H9 (cell line): ENCODE measurements at regions not wholly inside any gene's neighbourhood (a gene's known extent, or its start where the extent isn't known, plus 50 kb on each side); places are given as distances from the start of the nearest gene placed in this dataset.

Experiments
- DNase-seq: peaks from one replicate; pipeline ENCODE4 v3.0.0-alpha.2; 2017
- H2AFZ ChIP-seq: one replicate; pipeline ENCODE4 v1.6.1; 2013; ENCODE audit warnings: mild to moderate bottlenecking, low read length, control low read depth, moderate library complexity
- H2AK5ac ChIP-seq: 2 replicates; pipeline ENCODE4 v1.6.1; 2013; ENCODE audit warnings: low read length, control low read depth, mixed read lengths; ENCODE audit not compliant: insufficient read length
- H2BK120ac ChIP-seq: one replicate; pipeline ENCODE4 v1.6.1; 2013; ENCODE audit warnings: low read depth, mild to moderate bottlenecking, low read length, control low read depth, inconsistent platforms; ENCODE audit not compliant: poor library complexity, severe bottlenecking
- H2BK12ac ChIP-seq: 2 replicates; pipeline ENCODE4 v1.6.1; 2013; ENCODE audit warnings: low read length, control low read depth, mixed read lengths, low read depth; ENCODE audit not compliant: insufficient read length
- H2BK15ac ChIP-seq: 2 replicates; pipeline ENCODE4 v1.6.1; 2013; ENCODE audit warnings: low read depth, low read length, control low read depth
- H2BK20ac ChIP-seq: one replicate; pipeline ENCODE4 v1.6.1; 2013; ENCODE audit warnings: low read depth, mild to moderate bottlenecking, low read length, control low read depth, inconsistent platforms; ENCODE audit not compliant: poor library complexity, severe bottlenecking
- H2BK5ac ChIP-seq: 2 replicates; pipeline ENCODE4 v1.6.1; 2013; ENCODE audit warnings: low read length, control low read depth, mixed read lengths; ENCODE audit not compliant: insufficient read length
- H3K14ac ChIP-seq: 2 replicates; pipeline ENCODE4 v1.6.1; 2013; ENCODE audit warnings: low read length, control low read depth; ENCODE audit not compliant: insufficient read depth
- H3K18ac ChIP-seq: 2 replicates; pipeline ENCODE4 v1.6.1; 2013; ENCODE audit warnings: low read depth, mild to moderate bottlenecking, mixed read lengths, low read length, control low read depth; ENCODE audit not compliant: insufficient read length
- H3K23ac ChIP-seq: 2 replicates; pipeline ENCODE4 v1.6.1; 2013; ENCODE audit warnings: low read length, control low read depth, mixed read lengths, low read depth; ENCODE audit not compliant: insufficient read length
- H3K23me2 ChIP-seq: 2 replicates; pipeline ENCODE4 v1.6.1; 2013; ENCODE audit warnings: low read depth, mild to moderate bottlenecking, mixed read lengths, low read length, control low read depth; ENCODE audit not compliant: insufficient read length, poor library complexity, severe bottlenecking
- H3K27ac ChIP-seq: 2 replicates; pipeline ENCODE4 v1.5.1; 2013; ENCODE audit warnings: low read length, control low read depth, mixed read lengths, low read depth; ENCODE audit not compliant: insufficient read length
- H3K27me3 ChIP-seq: 2 replicates; pipeline ENCODE4 v1.6.1; 2013; ENCODE audit warnings: low read length, control low read depth, inconsistent platforms; ENCODE audit not compliant: insufficient read depth
- H3K4ac ChIP-seq: 2 replicates; pipeline ENCODE4 v1.6.1; 2013; ENCODE audit warnings: low read depth, mild to moderate bottlenecking, control low read depth, inconsistent platforms, low read length, moderate library complexity
- H3K4me1 ChIP-seq: 2 replicates; pipeline ENCODE4 v1.6.1; 2013; ENCODE audit warnings: low read length, control low read depth, inconsistent platforms; ENCODE audit not compliant: insufficient read depth
- H3K4me2 ChIP-seq: 2 replicates; pipeline ENCODE4 v1.6.1; 2013; ENCODE audit warnings: low read length, control low read depth, mixed read lengths; ENCODE audit not compliant: insufficient read length, insufficient read depth
- H3K56ac ChIP-seq: 2 replicates; pipeline ENCODE4 v1.6.1; 2013; ENCODE audit warnings: low read depth, mild to moderate bottlenecking, mixed read lengths, low read length, control low read depth; ENCODE audit not compliant: insufficient read length
- H3K79me1 ChIP-seq: 2 replicates; pipeline ENCODE4 v1.6.1; 2013; ENCODE audit warnings: low read depth, mild to moderate bottlenecking, moderate library complexity, low read length, control low read depth, inconsistent platforms; ENCODE audit not compliant: insufficient read depth, poor library complexity, severe bottlenecking
- H3K79me2 ChIP-seq: 2 replicates; pipeline ENCODE4 v1.6.1; 2013; ENCODE audit warnings: low read length, control low read depth, inconsistent platforms; ENCODE audit not compliant: insufficient read depth
- H3K9ac ChIP-seq: 2 replicates; pipeline ENCODE4 v1.6.1; 2013; ENCODE audit warnings: low read length, control low read depth, mixed read lengths; ENCODE audit not compliant: insufficient read length; ENCODE audit errors: extremely low read depth
- H3K9me3 ChIP-seq: one replicate; pipeline ENCODE4 v1.6.1; 2013; ENCODE audit warnings: low read depth, low read length, inconsistent platforms; ENCODE audit not compliant: control insufficient read depth
- H3T11ph ChIP-seq: one replicate; pipeline ENCODE4 v1.6.1; 2013; ENCODE audit warnings: mild to moderate bottlenecking, low read length, control low read depth, inconsistent platforms
- H4K20me1 ChIP-seq: one replicate; pipeline ENCODE4 v1.6.1; 2013; ENCODE audit not compliant: control insufficient read depth, insufficient read length, insufficient read depth
- H4K5ac ChIP-seq: 2 replicates; pipeline ENCODE4 v1.6.1; 2013; ENCODE audit warnings: low read depth, mild to moderate bottlenecking, mixed read lengths, low read length, control low read depth; ENCODE audit not compliant: insufficient read length
- H4K8ac ChIP-seq: replicated peaks from 2 replicates; pipeline ENCODE4 v1.6.1; 2013; ENCODE audit warnings: low read length, control low read depth, mixed read lengths, low read depth; ENCODE audit not compliant: insufficient read length
- H4K91ac ChIP-seq: 2 replicates; pipeline ENCODE4 v1.6.1; 2013; ENCODE audit warnings: low read depth, mild to moderate bottlenecking, moderate library complexity, mixed read lengths, low read length, control low read depth; ENCODE audit not compliant: insufficient read length
- H3K27ac Mint-ChIP-seq, 3 experiments: 2 replicates in 2 of 3; 3 replicates in 1 of 3; pipeline ENCODE4 v1.8.0; 2020 to 2021; ENCODE audit warnings: mixed read lengths in 3 of 3, mild to moderate bottlenecking in 1 of 3, moderate library complexity in 1 of 3
- H3K27me3 Mint-ChIP-seq: 2 replicates; pipeline ENCODE4 v1.8.0; 2021; ENCODE audit warnings: low read depth, mild to moderate bottlenecking, moderate library complexity, mixed read lengths
- H3K36me3 Mint-ChIP-seq, 3 experiments: 2 replicates in 2 of 3; 3 replicates in 1 of 3; pipeline ENCODE4 v1.8.0; 2020 to 2021; ENCODE audit warnings: low read depth in 3 of 3, mixed read lengths in 3 of 3; ENCODE audit not compliant: insufficient read depth in 1 of 3
- H3K4me1 Mint-ChIP-seq, 2 experiments: 2 replicates each; pipeline ENCODE4 v1.8.0; 2020; ENCODE audit warnings: mixed read lengths in 2 of 2
- H3K4me3 Mint-ChIP-seq, 2 experiments: 2 replicates in 1 of 2; 3 replicates in 1 of 2; pipeline ENCODE4 v1.8.0; 2020 to 2021; ENCODE audit warnings: mild to moderate bottlenecking in 2 of 2, mixed read lengths in 2 of 2, moderate library complexity in 1 of 2
- H3K9me3 Mint-ChIP-seq, 2 experiments: 2 replicates in 1 of 2; 3 replicates in 1 of 2; pipeline ENCODE4 v1.8.0; 2020; ENCODE audit warnings: mild to moderate bottlenecking in 2 of 2, mixed read lengths in 2 of 2, moderate library complexity in 1 of 2
- CTCF ChIP-seq: fragments of 200-600 bp; sonication (generic); conservative IDR thresholded peaks from 3 replicates; pipeline ENCODE4 v1.8.0; 2021; ENCODE audit warnings: antibody characterized with exemption, mild to moderate bottlenecking
- WGBS: extraction: QIAGEN DNeasy Blood & Tissue Kit; methylation state at CpG from one replicate; pipeline ENCODE4 v1.1.7; 2013; ENCODE audit warnings: missing lambda C conversion rate, low lambda C conversion rate, mixed read lengths; ENCODE audit not compliant: insufficient read length; ENCODE audit errors: extremely low coverage; 5-methylcytosine and 5-hydroxymethylcytosine counted together

GRCh38 chr2:94956797-94957391 is 68.6 kb upstream of the MAL start:
- H3K9me3 Mint-ChIP-seq, result peaks cover 0 to 22% of the 10 kb centered on the region in 2 experiments; a peak in 2 of 5 replicates
- no peak overlapping the region for H3K27ac ChIP-seq
- H3K56ac ChIP-seq, result no peak overlapping the region
- no peak overlapping the region for H2AK5ac ChIP-seq
- no peaks in the 10 kb centered on the region for H3K36me3 Mint-ChIP-seq
- no peak overlapping the region for H3K4me2 ChIP-seq
- H3K27me3 ChIP-seq, result no peaks in the 10 kb centered on the region
- H4K8ac ChIP-seq, result no peak overlapping the region
- no peak overlapping the region for H3K4ac ChIP-seq
- H2BK120ac ChIP-seq, result no peak overlapping the region
- WGBS, result no CpG with 5 or more reads among the region's 6 CpGs
- no peak for DNase-seq
- H3K4me3 Mint-ChIP-seq, result no peak overlapping the region
- no peak overlapping the region for H2AFZ ChIP-seq
- H3K14ac ChIP-seq, result no peak overlapping the region
- H2BK5ac ChIP-seq, result no peak overlapping the region
- H4K20me1 ChIP-seq, result no peaks in the 10 kb centered on the region
- TF ChIP-seq CTCF, result peak; percentile 83
- H3K4me1 Mint-ChIP-seq, result no peaks in the 10 kb centered on the region; a peak in 1 of 4 replicates
- H4K5ac ChIP-seq, result no peak overlapping the region
- no peak overlapping the region for H3K9ac ChIP-seq
- H3K79me2 ChIP-seq, result no peaks in the 10 kb centered on the region
- peaks cover 82% of the 10 kb centered on the region for H3K27me3 Mint-ChIP-seq
- no peak overlapping the region for H3K23ac ChIP-seq
- no peak overlapping the region for H3K18ac ChIP-seq
- H3K23me2 ChIP-seq, result no peaks in the 10 kb centered on the region
- H3K4me1 ChIP-seq, result no peaks in the 10 kb centered on the region
- no peak overlapping the region for H3K27ac Mint-ChIP-seq
- no peak overlapping the region for H4K91ac ChIP-seq
- H2BK15ac ChIP-seq, result no peak overlapping the region
- H3T11ph ChIP-seq, result no peak overlapping the region
- no peaks in the 10 kb centered on the region for H3K79me1 ChIP-seq
- no peak overlapping the region for H2BK20ac ChIP-seq
- no peaks in the 10 kb centered on the region for H3K9me3 ChIP-seq
- no peak overlapping the region for H2BK12ac ChIP-seq
